GM12872 (cell line): ENCODE measurements at regions not wholly inside any gene's neighbourhood (a gene's known extent, or its start where the extent isn't known, plus 50 kb on each side); places are given as distances from the start of the nearest gene placed in this dataset.

ENCODE experiments used
- CTCF ChIP-seq: IDR thresholded peaks from 3 replicates; pipeline ENCODE4 v1.5.1; 2011; ENCODE audit warnings: low read depth, mild to moderate bottlenecking, low read length, moderate library complexity; ENCODE audit not compliant: insufficient read depth

- TF ChIP-seq CTCF: no peak
Measured at GRCh38 chr6:14932485-14933182, 313.2 kb upstream of the JARID2 start.

GRCh38 chr6:14933183-14933544 is 312.7 kb upstream of the JARID2 start:
- TF ChIP-seq CTCF: no peak

- TF ChIP-seq CTCF: no peak
Measured at GRCh38 chr6:14934013-14934412, 311.9 kb upstream of the JARID2 start.

- no peak for TF ChIP-seq CTCF
Measured at GRCh38 chr6:14934844-14935243, 311.0 kb upstream of the JARID2 start.

- TF ChIP-seq CTCF: no peak
Measured at GRCh38 chr6:14936861-14937260, 309.0 kb upstream of the JARID2 start.

- TF ChIP-seq CTCF: no peak
Measured at GRCh38 chr6:14943116-14943515, 302.8 kb upstream of the JARID2 start.

GRCh38 chr6:14944593-14944992 is 301.3 kb upstream of the JARID2 start:
- TF ChIP-seq CTCF: no peak
